ENCODE measurements at regions not wholly inside any gene's neighbourhood (a gene's known extent, or its start where the extent isn't known, plus 50 kb on each side); places are given as distances from the start of the nearest gene placed in this dataset.

GRCh38 chr5:85052826-85053225 lies 668.1 kb upstream of the EDIL3 start:
- Histone ChIP-seq H3K4me1 (ENCODE audit: control insufficient read depth, insufficient read depth, low read length) (no peaks in the 10 kb centered on the region), H3K27ac (ENCODE audit: low read length) (no peak overlapping the region), H3K4me3 (ENCODE audit: low read length in 2 of 2) (no peak overlapping the region), H3K9me3 (ENCODE audit: control insufficient read depth in 2 of 2, low read length in 2 of 2) (no peaks in the 10 kb centered on the region), H3K36me3 (ENCODE audit: control insufficient read depth in 2 of 2, insufficient read depth in 2 of 2, low read length in 2 of 2) (no peaks in the 10 kb centered on the region), H3K27me3 (ENCODE audit: control insufficient read depth in 1 of 2, insufficient read depth in 2 of 2, low read length in 2 of 2) (no peaks in the 10 kb centered on the region), H3K9ac (ENCODE audit: low read length in 2 of 2) (no peak overlapping the region)

- Histone ChIP-seq H3K27me3 (ENCODE audit: control insufficient read depth in 1 of 2, insufficient read depth in 2 of 2, low read length in 2 of 2) (no peaks in the 10 kb centered on the region), H3K9me3 (ENCODE audit: control insufficient read depth in 2 of 2, low read length in 2 of 2) (no peaks in the 10 kb centered on the region), H3K9ac (ENCODE audit: low read length in 2 of 2) (no peak overlapping the region), H3K27ac (ENCODE audit: low read length) (no peak overlapping the region), H3K36me3 (ENCODE audit: control insufficient read depth in 2 of 2, insufficient read depth in 2 of 2, low read length in 2 of 2) (no peaks in the 10 kb centered on the region), H3K4me3 (ENCODE audit: low read length in 2 of 2) (no peak overlapping the region), H3K4me1 (ENCODE audit: control insufficient read depth, insufficient read depth, low read length) (no peaks in the 10 kb centered on the region)
Measured at GRCh38 chr5:85069659-85070640, 685.3 kb upstream of the EDIL3 start.

- Histone ChIP-seq H3K4me1 (ENCODE audit: control insufficient read depth, insufficient read depth, low read length) (no peaks in the 10 kb centered on the region), H3K27me3 (ENCODE audit: control insufficient read depth in 1 of 2, insufficient read depth in 2 of 2, low read length in 2 of 2) (no peaks in the 10 kb centered on the region), H3K36me3 (ENCODE audit: control insufficient read depth in 2 of 2, insufficient read depth in 2 of 2, low read length in 2 of 2) (no peaks in the 10 kb centered on the region), H3K9me3 (ENCODE audit: control insufficient read depth in 2 of 2, low read length in 2 of 2) (no peaks in the 10 kb centered on the region), H3K9ac (ENCODE audit: low read length in 2 of 2) (no peak overlapping the region), H3K27ac (ENCODE audit: low read length) (no peak overlapping the region), H3K4me3 (ENCODE audit: low read length in 2 of 2) (no peak overlapping the region)
Measured at GRCh38 chr5:85077581-85077980, 692.9 kb upstream of the EDIL3 start.

GRCh38 chr5:85096421-85096820 lies 711.7 kb upstream of the EDIL3 start:
- Histone ChIP-seq H3K36me3 (ENCODE audit: control insufficient read depth in 2 of 2, insufficient read depth in 2 of 2, low read length in 2 of 2) (no peaks in the 10 kb centered on the region), H3K4me1 (ENCODE audit: control insufficient read depth, insufficient read depth, low read length) (no peaks in the 10 kb centered on the region), H3K9me3 (ENCODE audit: control insufficient read depth in 2 of 2, low read length in 2 of 2) (no peaks in the 10 kb centered on the region), H3K4me3 (ENCODE audit: low read length in 2 of 2) (no peak overlapping the region), H3K27ac (ENCODE audit: low read length) (no peak overlapping the region), H3K27me3 (ENCODE audit: control insufficient read depth in 1 of 2, insufficient read depth in 2 of 2, low read length in 2 of 2) (no peaks in the 10 kb centered on the region), H3K9ac (ENCODE audit: low read length in 2 of 2) (no peak overlapping the region)

GRCh38 chr5:85108471-85108870 lies 723.8 kb upstream of the EDIL3 start:
- H3K4me3 ChIP-seq (ENCODE audit: low read length in 2 of 2), result no peak overlapping the region
- H3K27ac ChIP-seq (ENCODE audit: low read length), result no peak overlapping the region
- no peaks in the 10 kb centered on the region for H3K9me3 ChIP-seq (ENCODE audit: control insufficient read depth in 2 of 2, low read length in 2 of 2)
- H3K9ac ChIP-seq (ENCODE audit: low read length in 2 of 2), result no peak overlapping the region
- no peaks in the 10 kb centered on the region for H3K27me3 ChIP-seq (ENCODE audit: control insufficient read depth in 1 of 2, insufficient read depth in 2 of 2, low read length in 2 of 2)
- H3K36me3 ChIP-seq (ENCODE audit: control insufficient read depth in 2 of 2, insufficient read depth in 2 of 2, low read length in 2 of 2), result no peaks in the 10 kb centered on the region
- H3K4me1 ChIP-seq (ENCODE audit: control insufficient read depth, insufficient read depth, low read length), result no peaks in the 10 kb centered on the region

- H3K9me3 ChIP-seq (ENCODE audit: control insufficient read depth in 2 of 2, low read length in 2 of 2), result no peaks in the 10 kb centered on the region
- no peak overlapping the region for H3K9ac ChIP-seq (ENCODE audit: low read length in 2 of 2)
- H3K27ac ChIP-seq (ENCODE audit: low read length), result no peak overlapping the region
- H3K4me3 ChIP-seq (ENCODE audit: low read length in 2 of 2), result no peak overlapping the region
- H3K27me3 ChIP-seq (ENCODE audit: control insufficient read depth in 1 of 2, insufficient read depth in 2 of 2, low read length in 2 of 2), result no peaks in the 10 kb centered on the region
- H3K4me1 ChIP-seq (ENCODE audit: control insufficient read depth, insufficient read depth, low read length), result no peaks in the 10 kb centered on the region
- no peaks in the 10 kb centered on the region for H3K36me3 ChIP-seq (ENCODE audit: control insufficient read depth in 2 of 2, insufficient read depth in 2 of 2, low read length in 2 of 2)
Measured at GRCh38 chr5:85109616-85110015, 724.9 kb upstream of the EDIL3 start.

GRCh38 chr5:85132269-85132668 lies 747.6 kb upstream of the EDIL3 start:
- Histone ChIP-seq H3K4me3 (ENCODE audit: low read length in 2 of 2) (no peak overlapping the region), H3K4me1 (ENCODE audit: control insufficient read depth, insufficient read depth, low read length) (no peaks in the 10 kb centered on the region), H3K36me3 (ENCODE audit: control insufficient read depth in 2 of 2, insufficient read depth in 2 of 2, low read length in 2 of 2) (no peaks in the 10 kb centered on the region), H3K9me3 (ENCODE audit: control insufficient read depth in 2 of 2, low read length in 2 of 2) (no peaks in the 10 kb centered on the region), H3K9ac (ENCODE audit: low read length in 2 of 2) (no peak overlapping the region), H3K27me3 (ENCODE audit: control insufficient read depth in 1 of 2, insufficient read depth in 2 of 2, low read length in 2 of 2) (no peaks in the 10 kb centered on the region), H3K27ac (ENCODE audit: low read length) (no peak overlapping the region)

- Histone ChIP-seq H3K27me3 (ENCODE audit: control insufficient read depth in 1 of 2, insufficient read depth in 2 of 2, low read length in 2 of 2) (no peaks in the 10 kb centered on the region), H3K4me3 (ENCODE audit: low read length in 2 of 2) (no peak overlapping the region), H3K4me1 (ENCODE audit: control insufficient read depth, insufficient read depth, low read length) (no peaks in the 10 kb centered on the region), H3K27ac (ENCODE audit: low read length) (no peak overlapping the region), H3K9me3 (ENCODE audit: control insufficient read depth in 2 of 2, low read length in 2 of 2) (no peaks in the 10 kb centered on the region), H3K9ac (ENCODE audit: low read length in 2 of 2) (no peak overlapping the region), H3K36me3 (ENCODE audit: control insufficient read depth in 2 of 2, insufficient read depth in 2 of 2, low read length in 2 of 2) (no peaks in the 10 kb centered on the region)
Measured at GRCh38 chr5:85140471-85140870, 755.8 kb upstream of the EDIL3 start.

GRCh38 chr5:85143138-85143537 lies 758.5 kb upstream of the EDIL3 start:
- no peaks in the 10 kb centered on the region for H3K27me3 ChIP-seq (ENCODE audit: control insufficient read depth in 1 of 2, insufficient read depth in 2 of 2, low read length in 2 of 2)
- H3K9ac ChIP-seq (ENCODE audit: low read length in 2 of 2), result no peak overlapping the region
- no peak overlapping the region for H3K27ac ChIP-seq (ENCODE audit: low read length)
- no peaks in the 10 kb centered on the region for H3K4me1 ChIP-seq (ENCODE audit: control insufficient read depth, insufficient read depth, low read length)
- no peak overlapping the region for H3K4me3 ChIP-seq (ENCODE audit: low read length in 2 of 2)
- no peaks in the 10 kb centered on the region for H3K36me3 ChIP-seq (ENCODE audit: control insufficient read depth in 2 of 2, insufficient read depth in 2 of 2, low read length in 2 of 2)
- H3K9me3 ChIP-seq (ENCODE audit: control insufficient read depth in 2 of 2, low read length in 2 of 2), result no peaks in the 10 kb centered on the region

GRCh38 chr5:85148701-85149100 lies 764.0 kb upstream of the EDIL3 start:
- no peaks in the 10 kb centered on the region for H3K4me1 ChIP-seq (ENCODE audit: control insufficient read depth, insufficient read depth, low read length)
- H3K4me3 ChIP-seq (ENCODE audit: low read length in 2 of 2), result no peak overlapping the region
- H3K9me3 ChIP-seq (ENCODE audit: control insufficient read depth in 2 of 2, low read length in 2 of 2), result no peaks in the 10 kb centered on the region
- no peak overlapping the region for H3K27ac ChIP-seq (ENCODE audit: low read length)
- H3K9ac ChIP-seq (ENCODE audit: low read length in 2 of 2), result no peak overlapping the region
- H3K27me3 ChIP-seq (ENCODE audit: control insufficient read depth in 1 of 2, insufficient read depth in 2 of 2, low read length in 2 of 2), result no peaks in the 10 kb centered on the region
- no peaks in the 10 kb centered on the region for H3K36me3 ChIP-seq (ENCODE audit: control insufficient read depth in 2 of 2, insufficient read depth in 2 of 2, low read length in 2 of 2)

- Histone ChIP-seq H3K4me3 (ENCODE audit: low read length in 2 of 2) (no peak overlapping the region), H3K27me3 (ENCODE audit: control insufficient read depth in 1 of 2, insufficient read depth in 2 of 2, low read length in 2 of 2) (no peaks in the 10 kb centered on the region), H3K9me3 (ENCODE audit: control insufficient read depth in 2 of 2, low read length in 2 of 2) (no peaks in the 10 kb centered on the region), H3K4me1 (ENCODE audit: control insufficient read depth, insufficient read depth, low read length) (no peaks in the 10 kb centered on the region), H3K36me3 (ENCODE audit: control insufficient read depth in 2 of 2, insufficient read depth in 2 of 2, low read length in 2 of 2) (no peaks in the 10 kb centered on the region), H3K9ac (ENCODE audit: low read length in 2 of 2) (no peak overlapping the region), H3K27ac (ENCODE audit: low read length) (no peak overlapping the region)
Measured at GRCh38 chr5:85159395-85159794, 774.7 kb upstream of the EDIL3 start.

All from stomach smooth muscle (tissue), 2 donors.